ENCODE measurements at regions not wholly inside any gene's neighbourhood (a gene's known extent, or its start where the extent isn't known, plus 50 kb on each side); places are given as distances from the start of the nearest gene placed in this dataset.

DNA sequence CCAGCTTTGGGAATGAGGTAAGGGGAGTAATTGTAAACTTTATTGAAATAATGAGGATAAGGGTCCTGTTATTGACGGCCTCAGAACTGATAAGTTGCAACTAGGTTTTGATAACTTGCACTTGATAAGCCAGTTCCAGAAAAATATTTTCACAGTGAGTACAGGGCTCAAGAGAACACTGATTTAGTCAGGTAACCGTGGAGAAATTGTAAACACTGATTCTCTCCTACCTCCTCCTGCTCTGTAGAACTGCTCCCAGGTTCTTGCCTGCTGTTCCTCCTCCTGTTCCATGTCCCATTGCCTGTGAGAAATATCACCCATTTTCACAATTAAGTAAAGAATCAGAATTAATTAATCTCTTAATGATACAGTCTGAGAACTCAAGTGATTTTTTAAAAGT is 55.0 kb upstream of the CXXC4 start:
- DNase-seq (ENCODE audit: extremely low spot score), result no peak
- Histone ChIP-seq H3K36me3 (no peaks in the 10 kb centered on the region), H3K4me3 (no peak overlapping the region), H3K27me3 (no peaks in the 10 kb centered on the region), H3K4me1 (no peaks in the 10 kb centered on the region), H3K27ac (replicated peaks in 1 of 4) (no peak overlapping the region), H3K9me3 (no peaks in the 10 kb centered on the region)
- intact Hi-C loops (cut with DNase I), result no loop called here
- TF ChIP-seq, protein P1, sequence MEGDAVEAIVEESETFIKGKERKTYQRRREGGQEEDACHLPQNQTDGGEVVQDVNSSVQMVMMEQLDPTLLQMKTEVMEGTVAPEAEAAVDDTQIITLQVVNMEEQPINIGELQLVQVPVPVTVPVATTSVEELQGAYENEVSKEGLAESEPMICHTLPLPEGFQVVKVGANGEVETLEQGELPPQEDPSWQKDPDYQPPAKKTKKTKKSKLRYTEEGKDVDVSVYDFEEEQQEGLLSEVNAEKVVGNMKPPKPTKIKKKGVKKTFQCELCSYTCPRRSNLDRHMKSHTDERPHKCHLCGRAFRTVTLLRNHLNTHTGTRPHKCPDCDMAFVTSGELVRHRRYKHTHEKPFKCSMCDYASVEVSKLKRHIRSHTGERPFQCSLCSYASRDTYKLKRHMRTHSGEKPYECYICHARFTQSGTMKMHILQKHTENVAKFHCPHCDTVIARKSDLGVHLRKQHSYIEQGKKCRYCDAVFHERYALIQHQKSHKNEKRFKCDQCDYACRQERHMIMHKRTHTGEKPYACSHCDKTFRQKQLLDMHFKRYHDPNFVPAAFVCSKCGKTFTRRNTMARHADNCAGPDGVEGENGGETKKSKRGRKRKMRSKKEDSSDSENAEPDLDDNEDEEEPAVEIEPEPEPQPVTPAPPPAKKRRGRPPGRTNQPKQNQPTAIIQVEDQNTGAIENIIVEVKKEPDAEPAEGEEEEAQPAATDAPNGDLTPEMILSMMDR (IDR thresholded peaks at IDR 0.05), result no peak
- TF ChIP-seq POLR2A (IDR thresholded peaks at IDR 0.05; ENCODE audit: low read depth), result no peak
- TF ChIP-seq EP300 (IDR thresholded peaks at IDR 0.05), result no peak
- TF ChIP-seq POLR2AphosphoS5 (IDR thresholded peaks at IDR 0.05), result no peak
- 66% methylated on average over 2 of the region's 2 CpGs for WGBS

DNA sequence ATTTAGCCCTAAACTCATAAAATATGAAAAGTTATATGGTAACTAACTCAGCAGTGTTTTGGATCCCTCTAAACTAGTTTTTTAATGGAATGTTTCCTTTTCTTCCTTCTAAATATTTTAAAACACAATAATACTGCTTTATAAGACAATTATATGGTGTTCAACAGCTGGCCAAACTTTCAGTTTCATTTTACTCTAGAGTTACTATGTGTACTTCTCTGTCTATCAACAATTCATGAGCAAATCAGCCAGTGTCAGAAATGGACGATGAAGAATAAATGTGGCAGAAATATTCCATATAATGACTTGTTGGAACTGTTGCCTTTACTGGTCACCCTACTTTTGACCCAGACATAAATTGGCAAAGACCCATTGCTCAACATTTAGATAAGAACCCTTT is 64.8 kb upstream of the CXXC4 start:
- intact Hi-C loops (cut with DNase I), result no loop called here
- Histone ChIP-seq H3K4me3 (no peak overlapping the region), H3K36me3 (no peaks in the 10 kb centered on the region), H3K27ac (replicated peaks in 1 of 4) (no peak overlapping the region), H3K27me3 (no peaks in the 10 kb centered on the region), H3K4me1 (peaks cover 0 to 7% (median 0%) of the 10 kb centered on the region in 4 donors), H3K9me3 (no peaks in the 10 kb centered on the region)
- WGBS, result 81% methylated on average over 1 of the region's 1 CpG
- TF ChIP-seq POLR2AphosphoS5 (IDR thresholded peaks at IDR 0.05) (no peak), EP300 (IDR thresholded peaks at IDR 0.05) (no peak), POLR2A (IDR thresholded peaks at IDR 0.05; ENCODE audit: low read depth) (no peak)
- TF ChIP-seq, protein P1 (IDR thresholded peaks at IDR 0.05), result no peak
- DNase-seq (ENCODE audit: extremely low spot score), result no peak

DNA sequence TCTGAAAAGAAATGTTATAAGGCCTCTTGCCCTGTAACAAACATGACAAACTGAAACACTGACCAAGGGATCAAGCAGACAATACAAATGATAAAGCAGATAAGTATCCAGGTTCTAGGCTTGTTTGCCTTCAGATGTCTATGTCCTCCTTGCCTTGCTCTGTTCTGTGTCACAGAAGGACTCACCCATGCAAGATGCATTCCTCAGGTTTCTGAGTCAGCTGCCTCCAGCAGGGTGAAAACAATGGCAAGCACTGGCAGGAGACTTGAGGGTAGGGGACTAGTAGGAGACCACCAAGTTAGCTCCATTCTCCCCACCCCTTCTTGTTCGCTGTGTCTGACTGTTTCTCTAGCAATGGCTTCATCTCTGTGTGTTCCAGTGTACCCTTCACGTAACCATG is 76.6 kb upstream of the CXXC4 start:
- Histone ChIP-seq H3K27me3 (no peaks in the 10 kb centered on the region), H3K36me3 (no peaks in the 10 kb centered on the region), H3K4me3 (no peak overlapping the region), H3K4me1 (no peaks in the 10 kb centered on the region), H3K27ac (replicated peaks in 1 of 4) (no peak overlapping the region), H3K9me3 (no peaks in the 10 kb centered on the region)
- intact Hi-C loops (cut with DNase I), result no loop called here
- TF ChIP-seq, protein P1 (IDR thresholded peaks at IDR 0.05), result no peak
- TF ChIP-seq POLR2AphosphoS5 (IDR thresholded peaks at IDR 0.05), result no peak
- no peak for TF ChIP-seq POLR2A (IDR thresholded peaks at IDR 0.05; ENCODE audit: low read depth)
- TF ChIP-seq EP300 (IDR thresholded peaks at IDR 0.05), result no peak
- WGBS, result 90% methylated on average over 2 of the region's 2 CpGs
- DNase-seq (ENCODE audit: extremely low spot score), result no peak

DNA sequence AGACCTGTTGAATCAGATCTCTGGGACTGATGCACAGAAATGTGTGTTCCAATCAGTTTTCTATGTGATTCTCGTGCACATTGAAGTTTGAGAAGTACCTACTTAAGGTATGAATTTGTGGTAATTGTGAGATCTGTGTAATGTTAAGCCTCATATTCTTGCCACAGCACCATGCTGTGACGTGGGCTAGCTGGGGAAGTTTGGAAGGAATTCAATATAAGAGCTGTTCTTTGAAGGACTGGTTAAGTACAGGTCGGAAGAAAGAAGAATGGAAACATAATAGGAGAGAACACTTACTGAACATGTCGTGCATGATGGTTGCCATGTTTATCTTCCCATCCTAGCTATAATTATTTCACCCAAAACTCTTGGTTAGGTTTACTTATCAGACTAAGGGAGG is 79.7 kb upstream of the CXXC4 start:
- Histone ChIP-seq H3K27ac (replicated peaks in 1 of 4) (no peak overlapping the region), H3K27me3 (no peaks in the 10 kb centered on the region), H3K36me3 (no peaks in the 10 kb centered on the region), H3K4me3 (no peak overlapping the region), H3K9me3 (no peaks in the 10 kb centered on the region), H3K4me1 (no peaks in the 10 kb centered on the region)
- 80% methylated on average over 4 of the region's 4 CpGs for WGBS
- intact Hi-C loops (cut with DNase I), result no loop called here
- TF ChIP-seq POLR2AphosphoS5 (IDR thresholded peaks at IDR 0.05), result no peak
- DNase-seq (ENCODE audit: extremely low spot score), result no peak

DNA sequence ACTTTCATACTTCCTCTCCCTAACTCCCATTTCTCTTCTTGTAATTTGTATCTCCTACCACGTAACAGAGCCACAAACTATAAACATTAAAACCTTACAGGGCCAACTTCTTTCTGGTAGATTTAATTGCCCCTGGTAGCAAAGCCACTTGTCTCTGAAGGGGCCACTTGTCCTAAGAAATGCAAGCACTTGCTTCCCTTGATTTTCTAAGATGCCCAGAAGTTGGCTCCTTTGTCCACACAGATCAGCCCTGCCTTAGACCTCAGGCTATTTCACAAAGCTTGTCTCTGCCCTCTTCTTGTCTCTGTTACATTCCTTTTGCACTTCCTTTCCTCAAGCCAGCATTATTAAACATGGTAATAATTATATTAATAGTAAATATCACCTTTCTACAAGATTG is 80.6 kb upstream of the CXXC4 start:
- no peak overlapping the region for H3K27ac ChIP-seq (replicated peaks in 1 of 4)

More for the DNA sequence above, 80.6 kb upstream of the CXXC4 start:
- H3K9me3 ChIP-seq, result no peaks in the 10 kb centered on the region
- no peak for DNase-seq (ENCODE audit: extremely low spot score)
- H3K36me3 ChIP-seq, result no peaks in the 10 kb centered on the region
- no peak overlapping the region for H3K4me3 ChIP-seq
- TF ChIP-seq, protein P1 (IDR thresholded peaks at IDR 0.05), result no peak
- no peak for TF ChIP-seq POLR2AphosphoS5 (IDR thresholded peaks at IDR 0.05)
- no peak for TF ChIP-seq POLR2A (IDR thresholded peaks at IDR 0.05; ENCODE audit: low read depth)
- 70% methylated on average over 1 of the region's 1 CpG for WGBS
- intact Hi-C loops (cut with DNase I), result no loop called here
- no peaks in the 10 kb centered on the region for H3K27me3 ChIP-seq
- no peaks in the 10 kb centered on the region for H3K4me1 ChIP-seq

Measured in esophagus muscularis mucosa (tissue), 4 donors.